BJ (cell line): ENCODE measurements at regions not wholly inside any gene's neighbourhood (a gene's known extent, or its start where the extent isn't known, plus 50 kb on each side); places are given as distances from the start of the nearest gene placed in this dataset.

Experiments used
- CTCF ChIA-PET: fragments of 350-600 bp; formaldehyde crosslinking; extraction: SDS; loops from one replicate; lab custom pipeline; 2021; ENCODE audit warnings: antibody characterized with exemption, inconsistent platforms; lab: Yijun Ruan, JAX
- POLR2A ChIA-PET: fragments of 300-600 bp; sonication (Branson Sonifier 250); formaldehyde crosslinking; extraction: SDS; loops from one replicate; lab custom pipeline; 2021; ENCODE audit warnings: antibody characterized with exemption; lab: Charles Lee
- DNase-seq: peaks from one replicate; pipeline ENCODE4 v3.0.0-alpha.2; 2011; ENCODE audit warnings: low read depth
- H3K27me3 ChIP-seq: 2 replicates; pipeline ENCODE4 v1.6.0; 2011; ENCODE audit warnings: low read length; ENCODE audit not compliant: control insufficient read depth, insufficient read depth
- H3K36me3 ChIP-seq: 2 replicates; pipeline ENCODE4 v1.5.1; 2011; ENCODE audit warnings: low read length; ENCODE audit not compliant: control insufficient read depth, insufficient read depth
- H3K4me3 ChIP-seq: 2 replicates; pipeline ENCODE4 v1.5.1; 2011; ENCODE audit warnings: low read depth, mild to moderate bottlenecking, control low read depth, low read length
- TF ChIP-seq, protein P1 (sequence below): IDR thresholded peaks from 2 replicates; pipeline ENCODE4 v1.5.1; 2011; ENCODE audit warnings: low read depth, mild to moderate bottlenecking, control low read depth, inconsistent platforms, low read length, moderate library complexity; ENCODE audit not compliant: insufficient read depth

DNA sequence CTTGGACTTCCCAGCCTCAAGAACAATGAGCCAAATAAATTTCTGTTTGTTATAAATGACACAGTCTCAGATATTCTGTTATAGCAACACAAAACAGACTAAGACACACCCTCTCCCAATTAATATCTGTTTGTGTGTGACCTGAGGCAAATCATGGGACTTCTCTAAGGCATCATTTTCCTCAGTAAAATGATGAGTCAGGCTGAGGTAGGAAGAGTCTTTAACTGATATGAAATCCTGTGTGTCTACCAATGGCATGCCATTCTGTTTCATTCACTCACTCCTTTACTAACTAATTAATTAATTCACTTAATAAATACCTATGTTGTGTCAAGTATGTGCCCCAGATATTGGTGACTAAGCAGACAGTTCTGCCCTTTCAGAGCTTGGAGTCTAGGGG is 258.4 kb upstream of the CRY1 start:
- POLR2A ChIA-PET: no interaction called here
- Histone ChIP-seq H3K4me3 (no peak overlapping the region), H3K36me3 (no peaks in the 10 kb centered on the region), H3K27me3 (no peaks in the 10 kb centered on the region)
- no peak for DNase-seq
- CTCF ChIA-PET: no interaction called here
- TF ChIP-seq, protein P1, sequence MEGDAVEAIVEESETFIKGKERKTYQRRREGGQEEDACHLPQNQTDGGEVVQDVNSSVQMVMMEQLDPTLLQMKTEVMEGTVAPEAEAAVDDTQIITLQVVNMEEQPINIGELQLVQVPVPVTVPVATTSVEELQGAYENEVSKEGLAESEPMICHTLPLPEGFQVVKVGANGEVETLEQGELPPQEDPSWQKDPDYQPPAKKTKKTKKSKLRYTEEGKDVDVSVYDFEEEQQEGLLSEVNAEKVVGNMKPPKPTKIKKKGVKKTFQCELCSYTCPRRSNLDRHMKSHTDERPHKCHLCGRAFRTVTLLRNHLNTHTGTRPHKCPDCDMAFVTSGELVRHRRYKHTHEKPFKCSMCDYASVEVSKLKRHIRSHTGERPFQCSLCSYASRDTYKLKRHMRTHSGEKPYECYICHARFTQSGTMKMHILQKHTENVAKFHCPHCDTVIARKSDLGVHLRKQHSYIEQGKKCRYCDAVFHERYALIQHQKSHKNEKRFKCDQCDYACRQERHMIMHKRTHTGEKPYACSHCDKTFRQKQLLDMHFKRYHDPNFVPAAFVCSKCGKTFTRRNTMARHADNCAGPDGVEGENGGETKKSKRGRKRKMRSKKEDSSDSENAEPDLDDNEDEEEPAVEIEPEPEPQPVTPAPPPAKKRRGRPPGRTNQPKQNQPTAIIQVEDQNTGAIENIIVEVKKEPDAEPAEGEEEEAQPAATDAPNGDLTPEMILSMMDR: no peak

DNA sequence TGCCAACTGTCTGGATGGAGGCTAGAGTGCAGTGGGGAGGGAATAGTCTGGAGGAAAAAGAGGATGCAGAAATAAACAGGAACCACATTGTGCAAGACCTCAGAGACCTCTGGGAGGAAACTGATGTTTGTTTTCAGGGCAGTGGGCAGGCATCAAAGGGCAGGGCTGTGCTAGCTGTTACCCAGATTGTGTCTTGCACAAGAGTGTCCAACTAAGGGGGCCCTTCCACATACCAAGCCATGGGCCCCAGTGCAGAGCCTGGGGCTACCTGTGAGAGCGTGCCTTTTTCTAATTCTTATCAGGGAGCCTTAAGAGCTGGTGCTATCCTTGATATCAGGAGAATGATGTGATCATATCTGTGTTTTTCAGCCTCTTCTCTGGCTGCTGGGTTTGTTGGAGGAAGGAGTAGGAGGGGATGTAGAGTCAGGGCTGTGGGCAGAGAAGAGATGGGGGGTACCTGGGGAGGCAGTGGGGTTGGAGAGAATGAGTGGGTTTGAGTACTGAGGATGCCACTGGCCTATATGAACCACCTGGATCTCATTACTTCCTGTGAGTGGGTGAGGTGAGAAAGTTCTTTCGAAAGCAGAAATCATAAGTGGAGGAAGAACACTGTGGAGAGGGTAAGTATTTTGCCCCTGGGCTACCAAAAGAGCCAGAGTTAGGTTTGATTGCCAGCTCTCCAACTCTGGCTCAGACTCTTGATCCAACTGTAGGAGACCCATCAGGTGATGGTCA is 259.2 kb upstream of the CRY1 start:
- POLR2A ChIA-PET: no interaction called here
- Histone ChIP-seq H3K36me3 (no peaks in the 10 kb centered on the region), H3K4me3 (no peak overlapping the region), H3K27me3 (no peaks in the 10 kb centered on the region)
- TF ChIP-seq, protein P1: no peak
- CTCF ChIA-PET: no interaction called here
- no peak for DNase-seq

DNA sequence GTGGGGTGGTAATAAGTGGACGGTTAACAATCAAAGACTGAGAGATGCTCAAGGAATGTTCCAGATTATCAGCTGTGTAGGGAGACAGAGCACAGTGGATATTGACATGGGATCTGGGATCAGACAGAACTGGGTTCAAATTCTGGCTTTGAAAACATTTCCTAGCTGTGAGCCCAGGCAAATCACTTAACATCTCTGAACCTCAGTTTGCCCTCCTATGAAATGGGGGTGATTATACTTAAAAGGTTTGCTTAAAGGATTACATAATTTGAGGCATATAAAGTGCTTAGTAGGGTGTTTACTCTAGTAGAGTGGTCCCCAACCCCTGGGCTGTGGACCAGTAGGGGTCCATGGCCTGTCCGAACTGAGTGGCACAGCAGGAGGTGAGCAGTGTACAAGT is 260.0 kb upstream of the CRY1 start:
- POLR2A ChIA-PET: no interaction called here
- H3K27me3 ChIP-seq: no peaks in the 10 kb centered on the region
- TF ChIP-seq, protein P1: no peak
- no peak for DNase-seq
- no peaks in the 10 kb centered on the region for H3K36me3 ChIP-seq
- CTCF ChIA-PET: no interaction called here
- no peak overlapping the region for H3K4me3 ChIP-seq

DNA sequence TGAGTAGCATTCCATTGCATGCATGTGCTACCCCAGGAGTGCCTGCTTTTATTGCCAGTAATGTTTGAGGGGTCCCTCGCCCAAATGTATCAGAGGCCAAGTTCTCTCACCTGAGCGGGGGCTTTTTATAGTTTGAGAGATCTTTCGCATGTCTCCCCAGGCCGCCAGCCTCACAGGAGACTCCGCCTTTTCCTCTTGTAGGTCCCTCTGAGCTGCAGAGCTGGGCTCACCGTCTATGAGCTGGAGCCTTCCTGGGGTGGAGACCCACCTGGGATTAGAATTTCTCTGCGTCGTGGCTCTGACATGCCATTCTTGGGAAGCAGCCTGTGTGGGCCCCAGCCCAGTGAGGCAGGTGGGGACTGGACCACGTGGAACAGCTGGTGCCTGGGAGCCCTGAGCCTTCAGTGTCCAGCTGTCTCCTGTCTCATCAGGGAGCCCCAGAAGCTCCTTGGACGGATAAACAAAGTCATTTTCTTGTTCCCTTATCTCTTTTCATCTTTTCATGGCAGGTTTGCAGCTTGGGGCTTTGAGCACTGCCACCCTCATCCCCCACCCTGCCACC is 261.7 kb upstream of the CRY1 start:
- no peak for DNase-seq
- no peaks in the 10 kb centered on the region for H3K27me3 ChIP-seq
- POLR2A ChIA-PET: no interaction called here
- no peak overlapping the region for H3K4me3 ChIP-seq
- H3K36me3 ChIP-seq: no peaks in the 10 kb centered on the region
- TF ChIP-seq, protein P1: no peak
- CTCF ChIA-PET: interaction anchor here (0.8 kb wide), 1 partner anchor 253 kb away, joined by 3 read pairs; no protein-coding TSS in a partner anchor

DNA sequence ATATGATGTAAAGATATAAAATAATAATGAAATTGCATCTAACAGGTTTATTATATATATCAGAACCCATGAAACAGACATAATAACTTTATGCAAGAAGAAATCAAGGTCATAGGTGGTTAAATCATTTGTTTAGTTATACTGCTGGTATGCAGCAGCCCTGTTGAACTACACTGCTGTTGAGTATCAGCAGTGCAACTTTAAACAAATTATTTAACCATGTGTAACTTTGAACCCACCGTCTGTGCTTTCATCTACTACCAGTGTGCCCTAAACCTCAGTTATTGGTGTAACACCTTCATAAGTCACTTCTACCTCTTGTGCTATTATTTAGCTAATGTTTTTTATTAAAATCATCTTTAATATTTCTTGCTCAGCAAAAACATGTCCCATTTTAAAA is 262.3 kb upstream of the CRY1 start:
- POLR2A ChIA-PET: no interaction called here
- no peaks in the 10 kb centered on the region for H3K36me3 ChIP-seq
- H3K4me3 ChIP-seq: no peak overlapping the region
- TF ChIP-seq, protein P1: no peak
- CTCF ChIA-PET: interaction anchor here (0.8 kb wide), 1 partner anchor 252 kb away, joined by 3 read pairs; no protein-coding TSS in a partner anchor
- H3K27me3 ChIP-seq: no peaks in the 10 kb centered on the region
- DNase-seq: no peak
